HG03378 (cell line): ENCODE measurements at regions not wholly inside any gene's neighbourhood (a gene's known extent, or its start where the extent isn't known, plus 50 kb on each side); places are given as distances from the start of the nearest gene placed in this dataset.

Source experiments
- ATAC-seq: cut with Tn5 transposase; IDR thresholded peaks from one replicate; pipeline ENCODE4 v1.9.1; 2021; ENCODE audit warnings: mild to moderate bottlenecking, moderate library complexity; ENCODE audit not compliant: unreplicated experiment

DNA sequence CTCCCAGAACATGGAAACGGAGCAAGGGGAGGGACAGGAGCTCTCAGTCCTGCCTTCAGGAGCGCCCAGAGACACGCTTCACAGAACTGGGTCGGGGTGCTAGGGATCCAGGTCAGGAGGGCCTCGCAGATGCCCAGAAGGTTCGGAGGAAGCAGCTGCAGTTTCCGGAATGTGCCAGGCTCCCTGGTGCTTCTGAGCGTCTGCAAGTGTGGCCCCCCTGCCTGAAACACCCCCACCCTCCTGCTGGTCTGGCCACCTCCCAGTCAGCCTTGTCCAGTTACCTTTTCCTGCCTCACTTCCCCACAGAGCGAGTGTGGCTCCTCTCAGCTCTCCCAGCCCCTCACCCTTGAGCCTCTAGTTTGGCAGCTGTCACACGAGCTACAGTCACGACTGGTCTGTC is 88.3 kb upstream of the TAF1B start:
- no peak for ATAC-seq

DNA sequence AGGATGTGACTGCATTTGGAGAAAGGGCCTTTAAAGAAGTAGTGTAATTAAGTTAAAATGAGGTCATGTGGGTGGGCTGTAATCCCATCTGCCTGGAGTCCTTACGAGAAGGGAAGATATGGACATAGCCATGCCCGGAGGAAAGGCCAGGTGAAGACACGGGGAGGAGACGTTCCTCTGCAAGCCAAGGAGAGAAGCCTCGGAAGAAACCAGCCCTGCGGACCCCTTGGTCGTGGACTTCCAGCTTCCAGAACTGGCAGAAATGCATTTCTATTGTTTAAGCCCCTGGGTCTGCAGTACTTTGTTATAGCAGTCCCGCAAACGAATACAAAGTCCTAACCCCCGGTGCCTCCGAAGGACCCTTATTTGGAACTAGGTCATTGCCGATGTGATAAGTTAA is 87.6 kb upstream of the TAF1B start:
- ATAC-seq = no peak

DNA sequence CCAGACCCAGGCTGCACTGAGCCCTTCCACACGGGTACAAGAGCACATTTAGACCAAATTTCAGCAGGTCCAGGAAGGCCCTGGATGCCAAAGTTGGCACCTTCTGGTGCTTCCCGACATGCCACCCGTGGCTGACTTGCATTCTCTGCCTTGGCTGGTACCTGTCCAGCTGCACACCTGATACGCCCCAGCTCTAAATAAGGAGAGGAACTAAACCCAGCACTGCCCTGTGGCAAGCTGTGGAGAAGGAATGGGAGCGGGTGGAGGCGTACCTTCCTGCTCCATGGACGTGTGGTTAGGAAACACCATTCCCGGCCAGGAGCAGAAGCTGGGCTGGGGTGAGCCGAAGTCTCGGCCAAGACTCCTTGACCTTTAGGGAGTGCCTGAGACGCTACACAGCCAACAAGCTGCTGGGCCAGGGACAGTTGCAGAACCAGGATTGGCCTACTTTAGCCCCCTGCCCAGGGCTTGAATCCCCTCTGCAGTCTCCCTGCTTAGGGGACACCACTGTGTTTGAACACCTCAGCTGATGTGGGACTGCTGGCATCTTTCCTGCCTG is 86.5 kb upstream of the TAF1B start:
- ATAC-seq = no peak

DNA sequence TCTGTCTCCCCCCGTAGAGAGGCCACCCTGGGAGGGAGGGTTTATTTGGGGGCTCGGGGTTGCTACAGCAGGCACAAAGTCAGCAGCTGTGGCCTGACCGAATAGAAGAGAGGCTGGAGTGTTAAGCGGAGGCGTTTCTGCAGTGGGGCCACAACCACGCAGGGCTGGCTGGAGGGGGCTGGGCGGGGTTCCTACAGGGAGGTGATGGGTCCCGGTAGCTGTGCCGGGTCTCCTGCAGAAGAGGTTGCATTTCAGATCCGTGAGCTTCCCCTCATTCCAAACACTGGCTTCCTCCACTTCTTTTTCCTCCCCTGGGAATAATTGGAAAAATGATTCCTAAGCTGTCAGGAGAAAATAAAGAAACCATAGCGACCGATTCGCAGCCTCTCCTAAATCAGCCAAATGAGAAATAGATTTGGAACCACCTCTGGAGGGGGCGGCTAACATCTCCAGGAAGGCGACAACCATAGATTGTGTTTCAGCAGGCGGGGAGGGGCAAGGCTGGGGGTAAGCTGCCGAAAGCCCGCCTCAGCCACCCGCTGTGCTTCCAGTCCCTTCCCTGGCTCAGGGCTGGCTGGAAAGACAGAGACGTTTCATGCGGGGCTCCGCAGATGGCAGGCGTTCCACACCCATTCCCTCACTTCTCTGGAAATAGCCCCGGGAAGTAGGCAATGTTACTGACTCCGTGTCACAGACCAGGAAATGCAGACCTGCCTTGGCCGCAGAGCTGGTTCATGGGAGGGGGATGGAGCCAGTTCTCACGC is 85.6 kb upstream of the TAF1B start:
- ATAC-seq = no peak

GRCh38 chr2:9758741-9759140 is 84.5 kb upstream of the TAF1B start:
- ATAC-seq = no peak

DNA sequence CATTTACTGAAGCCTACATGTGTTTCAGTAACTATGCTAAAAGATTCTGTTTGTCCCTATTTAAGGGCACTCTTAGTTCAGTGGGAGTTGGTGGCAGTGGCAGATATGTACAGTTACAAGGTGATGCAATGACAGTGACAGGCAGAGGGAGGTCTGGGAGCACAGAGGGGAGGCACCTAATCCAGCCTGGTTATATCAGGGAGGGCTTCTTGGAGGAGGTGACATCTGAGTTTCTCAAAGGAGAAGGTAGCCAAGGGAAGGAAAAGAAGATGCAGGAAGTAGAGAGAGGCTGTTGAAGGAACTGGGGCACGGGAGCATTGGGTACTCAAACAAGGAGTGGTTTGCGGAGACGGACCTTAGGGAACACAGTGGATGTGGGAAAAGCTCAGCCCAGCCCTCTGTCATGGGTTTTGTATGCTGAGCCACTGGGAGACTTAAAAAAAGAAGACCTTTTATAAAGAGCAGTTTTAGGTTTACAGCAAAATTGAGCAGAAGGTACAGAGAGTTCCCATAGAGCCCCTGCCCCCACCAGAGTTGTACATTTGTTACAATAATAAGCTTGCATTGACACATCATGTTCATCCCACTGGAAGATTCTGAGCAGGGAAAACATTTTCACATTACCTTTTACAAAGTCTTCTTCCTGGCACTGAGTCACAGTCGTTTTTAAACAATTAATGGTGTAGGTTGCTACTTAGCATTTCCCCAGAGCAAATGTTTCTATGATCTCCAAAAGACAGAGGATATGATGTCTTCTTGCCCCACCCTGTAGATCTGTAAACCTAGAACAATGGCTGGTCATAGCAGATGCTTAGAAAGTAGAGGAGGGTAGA is 83.0 kb upstream of the TAF1B start:
- no peak for ATAC-seq

DNA sequence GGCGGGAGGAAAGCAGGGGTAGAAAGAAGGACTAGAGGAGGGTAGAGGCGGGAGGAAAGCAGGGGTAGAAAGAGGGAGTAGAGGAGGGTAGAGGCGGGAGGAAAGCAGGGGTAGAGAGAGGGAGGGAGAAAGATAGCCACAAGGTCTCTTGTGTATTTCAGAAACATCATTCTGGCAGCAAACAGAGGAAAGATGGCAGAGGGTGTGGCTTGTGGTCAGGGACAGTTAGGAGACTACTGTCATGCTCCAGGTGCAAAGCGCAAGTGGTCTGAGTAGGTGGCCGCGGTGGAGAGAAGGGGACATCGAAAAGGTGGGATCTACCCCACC is 82.4 kb upstream of the TAF1B start:
- no peak for ATAC-seq

GRCh38 chr2:9761577-9761976 is 81.7 kb upstream of the TAF1B start:
- ATAC-seq = no peak

DNA sequence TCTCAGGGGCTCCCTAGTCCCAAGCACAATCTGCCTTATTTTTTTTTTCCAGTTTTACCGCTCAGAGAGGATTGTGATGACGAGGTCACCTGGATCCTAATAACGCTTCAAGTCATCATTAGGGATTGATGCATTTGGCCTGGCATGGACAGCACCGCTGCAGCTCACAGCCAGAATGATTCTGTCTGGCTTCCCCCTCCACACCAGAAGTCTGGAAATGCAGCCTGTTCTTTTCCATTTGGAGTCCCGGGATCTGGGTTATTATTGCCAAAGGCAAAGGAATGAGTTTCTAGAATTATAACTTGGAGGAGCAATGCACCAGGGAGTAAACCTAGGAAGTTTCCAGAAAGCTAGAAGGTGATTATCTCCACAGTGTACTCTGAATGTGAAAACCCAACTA is 81.1 kb upstream of the TAF1B start:
- no peak for ATAC-seq

- ATAC-seq = no peak
Measured at GRCh38 chr2:9762941-9763340, 80.3 kb upstream of the TAF1B start.

DNA sequence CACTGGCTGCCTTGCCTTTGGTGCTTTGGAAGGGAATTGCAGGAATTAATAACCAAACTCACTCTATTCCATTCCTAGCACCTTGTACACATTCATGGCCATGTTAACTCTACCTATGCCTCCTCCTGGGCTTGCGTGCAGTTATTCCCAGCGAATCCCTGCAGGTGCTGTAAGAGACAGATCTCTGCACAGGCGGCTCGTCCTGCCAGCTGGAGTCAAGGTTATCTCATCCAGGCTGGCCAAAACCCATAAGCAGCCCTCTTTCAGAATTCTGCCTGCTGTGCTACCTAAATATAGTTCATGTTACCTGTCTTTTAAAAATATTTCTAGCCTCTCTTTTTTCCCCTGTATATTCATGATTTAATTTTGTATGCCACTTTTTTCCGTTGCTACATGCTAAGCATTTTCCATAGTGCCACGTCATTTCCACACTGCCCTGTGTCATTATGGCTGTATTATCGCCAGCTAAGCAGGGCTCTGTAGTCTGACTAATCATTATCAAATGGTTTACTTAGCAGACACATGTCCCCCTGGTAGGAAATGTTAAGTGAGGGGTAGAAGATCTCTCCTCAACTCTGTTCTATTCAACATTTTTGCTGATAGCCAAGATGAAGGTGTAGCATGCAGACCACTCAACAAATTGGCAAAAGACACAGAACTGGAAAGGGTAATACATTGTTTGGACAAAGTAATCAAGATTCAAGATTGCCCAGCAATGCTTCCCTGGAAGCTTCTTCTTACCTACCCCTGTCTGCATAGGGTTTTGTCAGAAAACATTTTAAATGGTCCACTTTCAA is 79.7 kb upstream of the TAF1B start:
- ATAC-seq = no peak

DNA sequence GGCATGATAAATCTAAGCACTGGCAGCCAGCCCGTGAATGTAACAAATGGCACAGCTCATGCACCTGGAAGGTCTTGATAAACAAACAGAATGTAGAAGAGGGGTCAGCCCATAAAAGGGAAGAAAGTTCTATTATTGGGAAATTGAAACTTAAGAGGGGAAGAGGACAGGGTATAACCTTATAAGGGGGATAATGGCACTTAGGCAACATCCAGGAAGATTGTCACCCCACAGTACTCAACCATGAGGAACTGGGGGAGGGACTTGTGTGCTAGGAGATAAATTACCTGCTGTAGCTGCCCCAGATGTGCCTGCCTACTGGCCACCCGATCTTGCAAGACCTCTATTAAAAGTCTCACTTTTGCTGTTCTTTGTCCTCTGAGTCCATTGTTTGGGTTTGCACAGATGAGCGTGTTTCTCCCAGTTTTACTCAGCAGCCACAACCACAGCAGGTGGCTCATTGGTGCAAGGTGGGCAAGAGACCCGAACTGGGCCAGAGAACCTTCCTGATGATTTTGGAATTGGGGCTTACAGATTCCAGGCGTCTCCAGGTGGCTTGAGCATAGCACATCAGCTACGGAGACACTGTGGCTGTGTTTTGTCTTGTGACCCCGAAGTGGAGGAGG is 79.0 kb upstream of the TAF1B start:
- ATAC-seq = no peak

DNA sequence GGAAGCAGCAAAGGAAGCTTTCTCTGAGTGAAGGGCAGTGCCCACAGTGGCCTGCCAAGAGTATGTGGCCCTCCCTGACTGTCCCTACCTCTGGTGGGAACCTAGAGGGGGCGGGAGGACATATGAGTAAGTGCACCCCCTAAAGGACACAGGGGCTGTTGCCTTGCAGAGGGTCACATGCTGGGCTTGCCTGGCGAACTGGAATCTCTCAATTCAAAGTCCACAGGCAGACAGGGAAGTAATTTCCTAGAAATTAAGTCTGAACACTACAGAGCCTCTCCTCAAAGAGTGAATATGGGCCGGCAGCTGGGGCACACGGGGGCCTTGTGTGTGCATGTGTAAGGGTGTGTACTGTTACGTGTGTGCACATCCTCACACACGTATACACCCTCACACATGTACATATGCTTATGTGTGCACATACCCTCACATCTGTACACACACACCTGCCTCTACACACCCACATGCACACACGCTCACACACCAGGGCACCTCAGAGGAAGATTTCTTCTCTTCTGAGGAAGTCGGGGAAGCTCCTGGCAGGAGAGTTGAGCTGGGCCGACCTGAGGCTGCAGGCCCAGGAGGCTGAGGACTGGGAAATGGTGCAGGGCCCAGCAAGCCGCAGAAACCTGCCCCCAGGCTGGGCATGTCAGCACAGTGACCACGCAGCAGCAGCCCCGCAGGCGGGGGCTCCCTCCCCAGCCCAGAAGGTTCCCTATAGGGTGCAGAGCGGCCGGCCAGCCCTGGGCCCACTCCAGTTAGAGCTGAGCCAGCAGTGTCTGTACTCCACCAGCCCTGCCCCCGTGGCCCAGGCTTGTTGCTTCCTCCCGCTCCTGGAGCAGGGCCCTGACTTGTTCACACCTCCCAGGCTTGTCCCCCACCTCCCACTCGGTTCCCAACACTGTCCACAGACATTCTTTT is 77.4 kb upstream of the TAF1B start:
- ATAC-seq = no peak

- ATAC-seq = no peak
Measured at GRCh38 chr2:9767656-9768281, 75.5 kb upstream of the TAF1B start.

DNA sequence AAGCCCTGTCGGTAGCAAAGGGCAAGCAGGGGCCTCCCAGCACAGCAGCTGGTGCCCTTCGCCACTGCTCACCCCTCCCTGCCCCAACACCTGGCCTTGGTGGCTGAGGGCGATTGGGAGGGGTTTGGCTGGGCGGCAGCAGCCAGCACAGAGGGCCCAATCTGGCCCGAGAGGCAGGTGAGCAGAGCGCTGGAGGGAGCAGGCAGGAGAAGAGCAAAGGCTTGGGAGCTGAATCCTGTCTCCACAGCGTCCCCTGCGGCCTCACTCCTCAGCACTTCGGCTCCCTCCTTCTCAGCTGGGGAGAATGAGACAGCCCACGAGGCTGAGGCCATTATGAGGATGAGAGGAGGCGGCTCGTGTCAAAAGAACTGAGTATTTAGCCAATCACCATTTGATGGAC is 74.9 kb upstream of the TAF1B start:
- no peak for ATAC-seq

- ATAC-seq = no peak
Measured at GRCh38 chr2:9769171-9770005, 73.9 kb upstream of the TAF1B start.

GRCh38 chr2:9770006-9770307 is 73.3 kb upstream of the TAF1B start:
- no peak for ATAC-seq

DNA sequence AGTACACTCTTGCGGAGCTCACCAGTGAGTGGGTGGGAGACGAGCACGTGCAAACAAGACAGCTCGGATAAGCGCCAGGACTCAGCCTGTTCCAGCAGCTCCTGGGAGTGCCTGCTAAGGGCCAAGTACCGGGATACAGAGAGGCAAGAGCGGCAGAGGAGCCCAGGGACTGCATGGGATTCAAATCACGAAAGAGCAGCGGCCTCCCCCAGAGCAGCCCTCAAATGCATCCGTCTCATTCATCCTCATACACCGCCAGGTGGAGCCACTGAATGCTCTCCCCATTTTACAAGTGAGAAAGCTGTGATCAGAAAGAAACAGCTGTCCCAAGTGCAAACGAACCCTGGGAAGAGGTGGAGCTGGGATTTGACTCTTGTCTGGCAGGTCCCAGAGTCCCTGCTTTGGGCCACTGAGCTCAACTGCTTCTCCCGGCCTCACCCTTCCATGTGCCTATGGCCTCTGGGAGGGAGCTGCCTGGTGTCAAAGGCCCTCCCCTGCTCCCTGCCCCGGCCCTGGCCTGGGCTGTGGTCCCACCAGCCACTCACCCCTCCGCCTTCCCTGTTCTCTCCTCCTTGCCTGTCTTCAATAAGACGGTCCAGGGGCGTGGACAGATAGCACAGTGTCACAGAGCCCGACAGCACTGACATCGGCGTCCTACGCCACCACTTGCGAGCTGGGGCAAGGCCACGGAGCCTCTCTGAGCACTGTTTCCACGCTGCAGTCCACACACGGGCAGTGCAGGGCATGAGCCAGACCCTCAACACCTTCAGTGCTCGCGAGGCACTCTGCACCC is 72.8 kb upstream of the TAF1B start:
- ATAC-seq = no peak
